ENCODE measurements at regions not wholly inside any gene's neighbourhood (a gene's known extent, or its start where the extent isn't known, plus 50 kb on each side); places are given as distances from the start of the nearest gene placed in this dataset.

DNA sequence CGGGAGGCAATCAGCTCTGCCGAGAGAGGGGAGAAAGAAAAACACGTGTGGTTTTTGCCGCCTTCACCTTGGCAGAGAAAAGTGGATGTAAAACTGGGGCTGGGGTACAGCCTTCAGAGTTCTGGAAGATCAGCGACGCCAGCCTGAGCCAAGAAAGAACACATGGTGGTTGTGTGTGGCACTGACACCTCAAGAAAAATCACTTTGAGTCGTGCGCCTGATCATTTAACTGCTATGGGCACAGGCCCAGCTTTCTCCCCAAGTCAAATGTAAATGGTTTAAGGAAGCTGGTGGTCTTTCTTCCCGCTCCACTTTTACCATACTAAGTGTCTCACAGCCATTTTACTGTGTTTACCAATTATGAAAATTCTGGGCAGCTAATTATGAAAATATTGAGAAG lies 461.8 kb upstream of the SOX9 start:
- no peak for TF ChIP-seq EP300 (IDR thresholded peaks at IDR 0.05; ENCODE audit: borderline replicate concordance)
- no peak for TF ChIP-seq CEBPB (IDR thresholded peaks at IDR 0.05)
- TF ChIP-seq RAD21 (IDR thresholded peaks at IDR 0.05; ENCODE audit: low read depth): no peak
